PC-9 (cell line): ENCODE measurements at regions not wholly inside any gene's neighbourhood (a gene's known extent, or its start where the extent isn't known, plus 50 kb on each side); places are given as distances from the start of the nearest gene placed in this dataset.

ENCODE experiments used
- BruUV-seq: library from RNA; stranded (reverse); fragments of 400-500 nt; replicated peaks from 2 replicates; lab custom pipeline; 2021; lab: Mats Ljungman, UMichigan
- CTCF ChIA-PET: fragments of 300-600 bp; sonication (Branson Sonifier 250); formaldehyde crosslinking; loops from one replicate; lab custom pipeline; 2022; ENCODE audit warnings: antibody characterized with exemption; lab: Charles Lee
- POLR2A ChIA-PET: fragments of 300-600 bp; sonication (Branson Sonifier 250); formaldehyde crosslinking; loops from one replicate; lab custom pipeline; 2022; ENCODE audit warnings: antibody characterized with exemption; ENCODE audit not compliant: unreplicated experiment; lab: Charles Lee
- DNase-seq, 2 experiments: peaks; one replicate each; pipeline versions ENCODE4 v3.0.0 to v3.0.0-alpha.2; 2015 to 2022; ENCODE audit warnings: mixed read lengths in 1 of 2
- H2AFZ ChIP-seq: fragments of 200-600 bp; sonication (generic); 2 replicates; pipeline ENCODE4 v1.8.1; 2017; ENCODE audit warnings: antibody characterized with exemption
- H3F3A ChIP-seq: fragments of 200-600 bp; sonication (generic); 2 replicates; pipeline ENCODE4 v1.8.1; 2017; ENCODE audit warnings: antibody characterized with exemption, mild to moderate bottlenecking, low read depth; ENCODE audit not compliant: insufficient read depth
- H3K27ac ChIP-seq: fragments of 200-600 bp; sonication (generic); 2 replicates; pipeline ENCODE4 v1.6.1; 2016; ENCODE audit warnings: mixed run types
- H3K27me3 ChIP-seq: fragments of 200-600 bp; sonication (generic); 2 replicates; pipeline ENCODE4 v1.6.1; 2016; ENCODE audit warnings: low read depth, mixed run types; ENCODE audit not compliant: insufficient read depth
- H3K36me3 ChIP-seq: fragments of 200-600 bp; sonication (generic); 2 replicates; pipeline ENCODE4 v1.6.1; 2016; ENCODE audit warnings: low read depth, mixed run types
- H3K4me1 ChIP-seq: fragments of 200-600 bp; sonication (generic); replicated peaks from 2 replicates; pipeline ENCODE4 v1.6.1; 2016; ENCODE audit warnings: mixed run types; ENCODE audit not compliant: insufficient read depth
- H3K4me2 ChIP-seq: fragments of 200-600 bp; sonication (generic); 2 replicates; pipeline ENCODE4 v1.6.1; 2017; ENCODE audit warnings: mixed run types
- H3K4me3 ChIP-seq: fragments of 200-600 bp; sonication (generic); 2 replicates; pipeline ENCODE4 v1.6.1; 2016; ENCODE audit warnings: mixed run types
- H3K79me2 ChIP-seq: fragments of 200-600 bp; sonication (generic); 2 replicates; pipeline ENCODE4 v1.6.1; 2017; ENCODE audit warnings: low read depth, mixed run types
- H3K9me2 ChIP-seq: fragments of 200-600 bp; sonication (generic); 2 replicates; pipeline ENCODE4 v1.8.1; 2017; ENCODE audit warnings: mild to moderate bottlenecking; ENCODE audit not compliant: insufficient read depth
- H3K9me3 ChIP-seq: fragments of 200-600 bp; sonication (generic); 2 replicates; pipeline ENCODE4 v1.8.1; 2016; ENCODE audit warnings: low read depth; ENCODE audit not compliant: insufficient read depth
- H4K20me1 ChIP-seq: fragments of 200-600 bp; sonication (generic); 2 replicates; pipeline ENCODE4 v1.8.1; 2017; ENCODE audit not compliant: insufficient read depth
- EZH2 ChIP-seq: fragments of 200-600 bp; sonication (generic); IDR thresholded peaks from 2 replicates; pipeline ENCODE4 v1.8.0; 2017; ENCODE audit warnings: antibody characterized with exemption, low read depth
- intact Hi-C: fragments of 100-400 bp; cut with micrococcal nuclease; formaldehyde crosslinking; loops from one replicate; pipeline ENCODE4 v1.10.0; 2022; ENCODE audit not compliant: unreplicated experiment
- TF ChIP-seq, protein P1 (sequence below): fragments of 200-600 bp; sonication (generic); conservative IDR thresholded peaks from 2 replicates; pipeline ENCODE4 v1.6.1; 2017; ENCODE audit warnings: mixed run types, antibody characterized with exemption, mild to moderate bottlenecking, moderate library complexity

DNA sequence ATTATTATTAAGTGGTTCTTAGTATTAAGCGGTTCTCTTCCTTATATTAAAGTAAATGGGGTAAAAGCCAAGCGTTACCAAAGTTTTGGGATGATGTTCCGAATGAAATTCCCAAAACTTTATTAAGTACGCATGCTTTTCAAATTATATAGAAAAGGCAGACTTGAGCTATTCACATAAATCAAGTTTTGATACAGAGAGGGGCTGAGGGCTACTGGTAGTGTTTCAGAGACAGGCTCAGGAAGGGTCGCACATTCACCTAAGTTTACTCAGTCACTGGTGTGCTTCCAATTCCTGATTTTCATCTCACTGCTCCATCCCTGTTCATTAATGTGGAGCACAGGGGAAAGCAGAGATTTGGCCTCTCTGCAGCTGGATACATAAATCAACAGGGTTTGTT is 652.2 kb downstream of the QKI start:
- H3K27me3 ChIP-seq, result peaks cover 24% of the 10 kb centered on the region
- no TSS peak for BruUV-seq
- H3F3A ChIP-seq, result no peaks in the 10 kb centered on the region
- TF ChIP-seq, protein P1, sequence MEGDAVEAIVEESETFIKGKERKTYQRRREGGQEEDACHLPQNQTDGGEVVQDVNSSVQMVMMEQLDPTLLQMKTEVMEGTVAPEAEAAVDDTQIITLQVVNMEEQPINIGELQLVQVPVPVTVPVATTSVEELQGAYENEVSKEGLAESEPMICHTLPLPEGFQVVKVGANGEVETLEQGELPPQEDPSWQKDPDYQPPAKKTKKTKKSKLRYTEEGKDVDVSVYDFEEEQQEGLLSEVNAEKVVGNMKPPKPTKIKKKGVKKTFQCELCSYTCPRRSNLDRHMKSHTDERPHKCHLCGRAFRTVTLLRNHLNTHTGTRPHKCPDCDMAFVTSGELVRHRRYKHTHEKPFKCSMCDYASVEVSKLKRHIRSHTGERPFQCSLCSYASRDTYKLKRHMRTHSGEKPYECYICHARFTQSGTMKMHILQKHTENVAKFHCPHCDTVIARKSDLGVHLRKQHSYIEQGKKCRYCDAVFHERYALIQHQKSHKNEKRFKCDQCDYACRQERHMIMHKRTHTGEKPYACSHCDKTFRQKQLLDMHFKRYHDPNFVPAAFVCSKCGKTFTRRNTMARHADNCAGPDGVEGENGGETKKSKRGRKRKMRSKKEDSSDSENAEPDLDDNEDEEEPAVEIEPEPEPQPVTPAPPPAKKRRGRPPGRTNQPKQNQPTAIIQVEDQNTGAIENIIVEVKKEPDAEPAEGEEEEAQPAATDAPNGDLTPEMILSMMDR, result no peak
- TF ChIP-seq EZH2, result no peak
- no peaks in the 10 kb centered on the region for H3K4me1 ChIP-seq
- intact Hi-C loops, result no loop called here
- no peak overlapping the region for H3K27ac ChIP-seq
- H3K4me3 ChIP-seq, result no peak overlapping the region
- H3K79me2 ChIP-seq, result no peaks in the 10 kb centered on the region
- no peak overlapping the region for H2AFZ ChIP-seq
- H3K36me3 ChIP-seq, result no peaks in the 10 kb centered on the region
- H3K4me2 ChIP-seq, result no peak overlapping the region
- ChIA-PET CTCF (no interaction called here), POLR2A (no interaction called here)
- H3K9me2 ChIP-seq, result no peaks in the 10 kb centered on the region
- DNase-seq, result no peak
- H4K20me1 ChIP-seq, result no peaks in the 10 kb centered on the region; the same call in 1 of the 2 replicates
- no peaks in the 10 kb centered on the region for H3K9me3 ChIP-seq

DNA sequence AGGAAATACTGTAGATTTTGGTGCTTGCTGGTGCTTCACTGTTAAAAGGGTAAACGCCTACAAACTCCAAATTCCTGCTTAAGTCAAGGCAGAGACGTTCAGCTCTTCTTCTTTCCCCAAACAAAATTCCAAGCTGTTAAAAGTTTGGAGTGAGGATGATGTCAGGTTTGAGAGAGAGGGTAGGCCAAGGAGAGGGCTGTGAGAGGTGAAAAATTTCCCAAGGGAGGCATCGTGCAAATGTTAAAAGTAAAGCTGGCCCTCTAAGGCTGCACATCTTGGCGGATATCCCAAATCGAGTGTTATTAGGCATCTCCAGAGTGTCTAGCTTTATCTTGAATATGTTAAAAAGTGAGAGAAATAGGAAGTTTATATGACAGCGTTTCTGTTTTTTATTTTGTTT is 651.8 kb downstream of the QKI start:
- no peaks in the 10 kb centered on the region for H3K9me2 ChIP-seq
- no peaks in the 10 kb centered on the region for H3K79me2 ChIP-seq
- H3K36me3 ChIP-seq, result no peaks in the 10 kb centered on the region
- peaks cover 24% of the 10 kb centered on the region for H3K27me3 ChIP-seq
- TF ChIP-seq EZH2, result no peak
- TF ChIP-seq, protein P1, result no peak
- H3K4me2 ChIP-seq, result no peak overlapping the region
- H3K4me1 ChIP-seq, result no peaks in the 10 kb centered on the region
- no peaks in the 10 kb centered on the region; the same call in 1 of the 2 replicates for H4K20me1 ChIP-seq
- H3K9me3 ChIP-seq, result no peaks in the 10 kb centered on the region
- no peak overlapping the region for H2AFZ ChIP-seq
- no TSS peak for BruUV-seq
- ChIA-PET POLR2A (no interaction called here), CTCF (no interaction called here)
- DNase-seq, result no peak
- no peak overlapping the region for H3K27ac ChIP-seq
- H3F3A ChIP-seq, result no peaks in the 10 kb centered on the region
- intact Hi-C loops, result no loop called here
- H3K4me3 ChIP-seq, result no peak overlapping the region

DNA sequence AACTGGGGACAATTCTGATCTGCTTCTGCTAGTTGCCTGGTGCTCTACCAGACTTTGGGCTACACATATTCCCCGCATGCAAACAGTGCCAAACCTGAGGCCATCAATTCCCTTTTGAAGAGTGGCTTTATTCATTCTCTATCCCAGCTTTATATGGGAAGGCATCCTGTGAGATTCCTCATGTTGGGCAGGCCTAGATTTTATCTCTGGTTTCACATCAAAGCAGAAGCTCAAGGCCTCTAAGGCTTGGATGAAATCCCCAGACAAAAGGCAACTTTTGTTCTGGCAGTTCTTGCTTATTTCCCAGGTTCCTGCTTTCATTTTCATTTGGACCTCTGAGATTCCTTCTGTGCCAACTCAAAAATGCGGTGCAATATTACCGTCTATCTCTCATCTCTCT is 648.8 kb downstream of the QKI start:
- Histone ChIP-seq H3K27me3 (peaks cover 14% of the 10 kb centered on the region; the same call in 1 of the 2 replicates), H3K9me2 (no peaks in the 10 kb centered on the region), H3K36me3 (no peaks in the 10 kb centered on the region), H3K27ac (no peak overlapping the region), H3K4me1 (no peaks in the 10 kb centered on the region), H3K4me3 (no peak overlapping the region), H4K20me1 (no peaks in the 10 kb centered on the region; the same call in 1 of the 2 replicates), H3K9me3 (no peaks in the 10 kb centered on the region), H3K79me2 (no peaks in the 10 kb centered on the region), H2AFZ (no peak overlapping the region), H3K4me2 (no peak overlapping the region), H3F3A (no peaks in the 10 kb centered on the region)
- intact Hi-C loops, result no loop called here
- TF ChIP-seq, protein P1, result no peak
- TF ChIP-seq EZH2, result no peak
- DNase-seq, result no peak
- ChIA-PET CTCF (no interaction called here), POLR2A (no interaction called here)
- no TSS peak for BruUV-seq
